ENCODE measurements at regions not wholly inside any gene's neighbourhood (a gene's known extent, or its start where the extent isn't known, plus 50 kb on each side); places are given as distances from the start of the nearest gene placed in this dataset.

GRCh38 chr1:29420202-29420601 lies 183.9 kb downstream of the PTPRU start:
- Histone ChIP-seq H3K27ac (no peak overlapping the region), H3K4me1 (ENCODE audit: insufficient read depth) (no peaks in the 10 kb centered on the region), H3K27me3 (no peaks in the 10 kb centered on the region), H3K4me3 (no peak overlapping the region), H3K36me3 (no peaks in the 10 kb centered on the region), H3K9me3 (no peaks in the 10 kb centered on the region)
- TF ChIP-seq CTCF (IDR thresholded peaks at IDR 0.05) (no peak), EP300 (IDR thresholded peaks at IDR 0.05) (no peak), POLR2A (IDR thresholded peaks at IDR 0.05) (no peak)
- WGBS, 3 donors: 17 to 47% (median 30%) methylated on average over 2 of the region's 2 CpGs
- intact Hi-C loops (cut with DNase I): no loop called here
- no peak for DNase-seq

GRCh38 chr1:29417971-29418370 lies 181.6 kb downstream of the PTPRU start:
- Histone ChIP-seq H3K9me3 (no peaks in the 10 kb centered on the region), H3K27me3 (no peaks in the 10 kb centered on the region), H3K4me1 (ENCODE audit: insufficient read depth) (no peaks in the 10 kb centered on the region), H3K4me3 (no peak overlapping the region), H3K36me3 (no peaks in the 10 kb centered on the region), H3K27ac (no peak overlapping the region)
- intact Hi-C loops (cut with DNase I): no loop called here
- TF ChIP-seq EP300 (IDR thresholded peaks at IDR 0.05): no peak
- TF ChIP-seq POLR2A (IDR thresholded peaks at IDR 0.05): no peak
- no peak for TF ChIP-seq CTCF (IDR thresholded peaks at IDR 0.05)
- 75 to 82% (median 77%) methylated on average over 5 of the region's 5 CpGs for WGBS, 3 donors
- no peak for DNase-seq

- WGBS, 3 donors: 22 to 31% (median 26%) methylated on average over 14 of the region's 14 CpGs
- H3K9me3 ChIP-seq: no peaks in the 10 kb centered on the region
- H3K4me3 ChIP-seq: no peak overlapping the region
- H3K4me1 ChIP-seq (ENCODE audit: insufficient read depth): no peaks in the 10 kb centered on the region
- intact Hi-C loops (cut with DNase I): no loop called here
- no peaks in the 10 kb centered on the region for H3K36me3 ChIP-seq
- no peaks in the 10 kb centered on the region for H3K27me3 ChIP-seq
- no peak for TF ChIP-seq EP300 (IDR thresholded peaks at IDR 0.05)
- no peak for TF ChIP-seq POLR2A (IDR thresholded peaks at IDR 0.05)
- TF ChIP-seq CTCF (IDR thresholded peaks at IDR 0.05): no peak
- no peak overlapping the region for H3K27ac ChIP-seq
- DNase-seq: peak in 3 of 5 donors; percentile 38 to 66 (median 46)
These were observed 181.0 kb downstream of the PTPRU start for GRCh38 chr1:29417147-29417858.

GRCh38 chr1:29416267-29417146 lies 180.2 kb downstream of the PTPRU start:
- H3K4me3 ChIP-seq: no peak overlapping the region
- H3K4me1 ChIP-seq (ENCODE audit: insufficient read depth): no peaks in the 10 kb centered on the region
- DNase-seq: peak in 1 of 5 donors; percentile 15
- intact Hi-C loops (cut with DNase I): no loop called here
- no peaks in the 10 kb centered on the region for H3K9me3 ChIP-seq
- no peaks in the 10 kb centered on the region for H3K27me3 ChIP-seq
- no peak for TF ChIP-seq POLR2A (IDR thresholded peaks at IDR 0.05)
- TF ChIP-seq CTCF (IDR thresholded peaks at IDR 0.05): no peak
- no peak for TF ChIP-seq EP300 (IDR thresholded peaks at IDR 0.05)
- no peak overlapping the region for H3K27ac ChIP-seq
- no peaks in the 10 kb centered on the region for H3K36me3 ChIP-seq
- 37 to 47% (median 44%) methylated on average over 13 of the region's 13 CpGs for WGBS, 3 donors

Measured in ovary (tissue), 7 donors.